CD4-positive, alpha-beta T cell (primary cell): ENCODE measurements at regions not wholly inside any gene's neighbourhood (a gene's known extent, or its start where the extent isn't known, plus 50 kb on each side); places are given as distances from the start of the nearest gene placed in this dataset.

Source experiments
- ATAC-seq: fragments of 200-7000 bp; cut with Tn5 transposase; one replicate; pipeline ENCODE4 v1.10.0; 2022; ENCODE audit warnings: mild to moderate bottlenecking; ENCODE audit not compliant: poor library complexity
- CTCF ChIA-PET: fragments of 350-600 bp; sonication (Branson Sonifier 250); formaldehyde crosslinking; loops from one replicate; lab custom pipeline; 2021; ENCODE audit warnings: antibody characterized with exemption, inconsistent platforms; lab: Charles Lee
- POLR2A ChIA-PET: fragments of 350-600 bp; sonication (Branson Sonifier 250); formaldehyde crosslinking; loops from one replicate; lab custom pipeline; 2021; ENCODE audit warnings: antibody characterized with exemption, inconsistent platforms; lab: Charles Lee
- DNase-seq, 14 experiments: peaks; one replicate each; pipeline ENCODE4 v3.0.0-alpha.2; 2013 to 2020; ENCODE audit warnings: mixed read lengths in 2 of 14
- H3K27ac ChIP-seq, 2 donors: one replicate each; pipeline versions ENCODE4 v1.5.1 to v1.7.0; 2013; ENCODE audit warnings: low read length in 2 of 2, low read depth in 1 of 2, mild to moderate bottlenecking in 1 of 2
- H3K27me3 ChIP-seq, 2 experiments: 1 replicate in 1 of 2; 2 replicates in 1 of 2; pipeline versions ENCODE4 v1.6.1 to v1.7.0; 2013; ENCODE audit warnings: low read length in 2 of 2, control low read depth in 1 of 2, mild to moderate bottlenecking in 1 of 2, moderate library complexity in 1 of 2; ENCODE audit not compliant: insufficient read depth in 2 of 2, control insufficient read depth in 1 of 2
- H3K36me3 ChIP-seq: one replicate; pipeline ENCODE4 v1.6.1; 2013; ENCODE audit warnings: low read length, control low read depth; ENCODE audit not compliant: insufficient read depth
- H3K4me1 ChIP-seq: one replicate; pipeline ENCODE4 v1.6.1; 2013; ENCODE audit warnings: low read length, control low read depth; ENCODE audit not compliant: insufficient read depth
- H3K4me3 ChIP-seq: one replicate; pipeline ENCODE4 v1.5.1; 2013; ENCODE audit warnings: mild to moderate bottlenecking, low read length, moderate library complexity
- H3K9me3 ChIP-seq, 2 experiments: 1 replicate in 1 of 2; 2 replicates in 1 of 2; pipeline versions ENCODE4 v1.6.1 to v1.7.0; 2013; ENCODE audit warnings: low read length in 2 of 2, mild to moderate bottlenecking in 2 of 2, control low read depth in 1 of 2, moderate library complexity in 1 of 2; ENCODE audit not compliant: control insufficient read depth in 1 of 2, insufficient read depth in 1 of 2
- H3K27ac Mint-ChIP-seq: one replicate; pipeline ENCODE4 v1.8.0; 2020; ENCODE audit warnings: mixed read lengths
- H3K27me3 Mint-ChIP-seq: one replicate; pipeline ENCODE4 v1.8.0; 2021; ENCODE audit warnings: mixed read lengths
- H3K36me3 Mint-ChIP-seq: one replicate; pipeline ENCODE4 v1.8.0; 2021; ENCODE audit warnings: low read depth, mixed read lengths
- H3K4me1 Mint-ChIP-seq: one replicate; pipeline ENCODE4 v1.8.0; 2021; ENCODE audit warnings: low read depth, mixed read lengths
- H3K4me3 Mint-ChIP-seq: one replicate; pipeline ENCODE4 v1.8.0; 2020; ENCODE audit warnings: mild to moderate bottlenecking, mixed read lengths
- H3K9me3 Mint-ChIP-seq: one replicate; pipeline ENCODE4 v1.8.0; 2020; ENCODE audit warnings: mixed read lengths
- intact Hi-C, 2 experiments: fragments of 100-400 bp; cut with DNase I in 1 of 2; cut with micrococcal nuclease in 1 of 2; formaldehyde crosslinking; loops; one replicate each; pipeline versions ENCODE4 v1.15.1 to v1.9.0; 2023 to 2025; cut with DNase I, micrococcal nuclease
- TF ChIP-seq, protein P1 (sequence below): fragments of 200-600 bp; IDR thresholded peaks from one replicate; pipeline ENCODE4 v1.8.0; 2022; ENCODE audit warnings: antibody characterized with exemption, mild to moderate bottlenecking

DNA sequence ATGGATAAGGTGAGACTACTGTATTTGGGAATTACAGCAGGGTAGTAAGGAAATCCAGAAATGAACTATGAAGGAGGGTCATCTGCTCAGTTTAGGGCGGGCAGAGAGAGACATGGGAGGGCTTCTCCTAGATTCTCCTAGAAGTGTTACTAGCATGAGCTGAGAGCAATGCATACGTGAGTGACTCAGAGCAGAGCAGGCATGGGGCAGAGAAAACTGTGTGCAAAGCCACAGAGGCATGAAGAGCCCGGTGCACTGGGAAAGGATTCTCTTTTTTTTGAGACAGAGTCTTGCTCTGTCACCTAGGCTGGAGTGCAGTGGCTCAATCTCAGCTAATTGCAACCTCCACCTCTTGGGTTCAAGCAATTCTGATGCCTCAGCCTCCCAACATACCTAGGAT, 116.2 kb downstream of the SOCS6 start:
- Histone ChIP-seq H3K27ac (no peak overlapping the region), H3K4me3 (no peak overlapping the region), H3K9me3 (no peaks in the 10 kb centered on the region), H3K36me3 (no peaks in the 10 kb centered on the region), H3K27me3 (no peaks in the 10 kb centered on the region), H3K4me1 (no peaks in the 10 kb centered on the region)
- DNase-seq (no peak), ATAC-seq (no peak)
- peaks cover 8% of the 10 kb centered on the region for H3K27me3 Mint-ChIP-seq
- TF ChIP-seq, protein P1, sequence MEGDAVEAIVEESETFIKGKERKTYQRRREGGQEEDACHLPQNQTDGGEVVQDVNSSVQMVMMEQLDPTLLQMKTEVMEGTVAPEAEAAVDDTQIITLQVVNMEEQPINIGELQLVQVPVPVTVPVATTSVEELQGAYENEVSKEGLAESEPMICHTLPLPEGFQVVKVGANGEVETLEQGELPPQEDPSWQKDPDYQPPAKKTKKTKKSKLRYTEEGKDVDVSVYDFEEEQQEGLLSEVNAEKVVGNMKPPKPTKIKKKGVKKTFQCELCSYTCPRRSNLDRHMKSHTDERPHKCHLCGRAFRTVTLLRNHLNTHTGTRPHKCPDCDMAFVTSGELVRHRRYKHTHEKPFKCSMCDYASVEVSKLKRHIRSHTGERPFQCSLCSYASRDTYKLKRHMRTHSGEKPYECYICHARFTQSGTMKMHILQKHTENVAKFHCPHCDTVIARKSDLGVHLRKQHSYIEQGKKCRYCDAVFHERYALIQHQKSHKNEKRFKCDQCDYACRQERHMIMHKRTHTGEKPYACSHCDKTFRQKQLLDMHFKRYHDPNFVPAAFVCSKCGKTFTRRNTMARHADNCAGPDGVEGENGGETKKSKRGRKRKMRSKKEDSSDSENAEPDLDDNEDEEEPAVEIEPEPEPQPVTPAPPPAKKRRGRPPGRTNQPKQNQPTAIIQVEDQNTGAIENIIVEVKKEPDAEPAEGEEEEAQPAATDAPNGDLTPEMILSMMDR = no peak
- no peaks in the 10 kb centered on the region for H3K9me3 Mint-ChIP-seq
- ChIA-PET CTCF (no interaction called here), POLR2A (no interaction called here)
- H3K36me3 Mint-ChIP-seq = no peaks in the 10 kb centered on the region
- intact Hi-C loops = no loop called here
- no peak overlapping the region for H3K27ac Mint-ChIP-seq
- no peaks in the 10 kb centered on the region for H3K4me1 Mint-ChIP-seq
- H3K4me3 Mint-ChIP-seq = no peak overlapping the region

DNA sequence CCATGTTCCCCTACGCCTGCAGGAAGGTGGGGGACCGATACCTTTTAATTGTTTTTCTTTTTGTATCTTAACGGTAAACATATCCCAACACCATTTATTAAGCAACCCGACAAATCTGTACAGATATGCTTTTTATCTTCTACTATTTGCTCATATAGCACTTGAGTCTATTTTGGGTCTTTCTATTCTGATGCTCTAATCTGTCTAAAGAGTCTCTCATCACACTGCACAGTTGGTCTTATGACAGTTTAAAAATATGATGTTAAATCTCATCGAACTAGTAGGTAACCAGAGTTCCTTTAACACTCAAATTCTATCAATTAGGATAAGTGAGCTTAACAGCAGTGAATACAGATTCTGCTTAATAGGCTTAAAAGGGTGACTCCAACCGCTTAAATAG, 111.6 kb downstream of the SOCS6 start:
- Histone ChIP-seq H3K27me3 (no peaks in the 10 kb centered on the region), H3K27ac (no peak overlapping the region), H3K9me3 (no peaks in the 10 kb centered on the region), H3K36me3 (no peaks in the 10 kb centered on the region), H3K4me1 (no peaks in the 10 kb centered on the region), H3K4me3 (no peak overlapping the region)
- Mint-ChIP-seq H3K36me3 (no peaks in the 10 kb centered on the region), H3K9me3 (no peaks in the 10 kb centered on the region), H3K4me1 (no peaks in the 10 kb centered on the region), H3K4me3 (no peak overlapping the region), H3K27ac (no peak overlapping the region), H3K27me3 (no peaks in the 10 kb centered on the region)
- ATAC-seq (no peak), DNase-seq (no peak)
- ChIA-PET POLR2A (no interaction called here), CTCF (no interaction called here)
- intact Hi-C loops = no loop called here
- TF ChIP-seq, protein P1 = no peak

DNA sequence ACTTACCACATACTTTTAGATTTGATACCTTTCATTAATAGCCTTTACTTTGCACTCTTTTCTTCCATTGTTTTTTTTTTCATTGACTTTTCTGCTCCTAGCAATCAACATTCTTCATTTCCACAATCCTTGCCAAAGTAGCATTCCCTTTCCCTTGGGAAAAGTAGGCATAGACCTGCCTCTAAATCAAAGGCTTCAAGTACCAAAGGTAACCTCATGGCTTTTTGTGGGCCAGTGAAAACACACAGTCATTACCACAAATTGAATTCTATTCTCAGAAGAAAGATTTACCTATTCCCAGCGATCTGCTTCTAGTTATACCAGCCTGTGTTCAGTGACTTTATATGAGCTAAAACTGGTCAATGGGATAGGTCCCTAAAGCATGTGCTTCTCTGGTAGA, 109.2 kb downstream of the SOCS6 start:
- H3K4me3 Mint-ChIP-seq = no peak overlapping the region
- no peaks in the 10 kb centered on the region for H3K27me3 Mint-ChIP-seq
- Histone ChIP-seq H3K27me3 (no peaks in the 10 kb centered on the region), H3K4me3 (no peak overlapping the region), H3K36me3 (no peaks in the 10 kb centered on the region), H3K4me1 (no peaks in the 10 kb centered on the region), H3K9me3 (no peaks in the 10 kb centered on the region), H3K27ac (no peak overlapping the region)
- TF ChIP-seq, protein P1 = no peak
- ATAC-seq (no peak), DNase-seq (no peak)
- H3K9me3 Mint-ChIP-seq = no peaks in the 10 kb centered on the region
- H3K27ac Mint-ChIP-seq = no peak overlapping the region
- H3K36me3 Mint-ChIP-seq = no peaks in the 10 kb centered on the region
- CTCF ChIA-PET = interaction anchor here (0.7 kb wide), 1 partner anchor 18 kb away, joined by 3 read pairs; no protein-coding TSS in a partner anchor
- H3K4me1 Mint-ChIP-seq = no peaks in the 10 kb centered on the region
- POLR2A ChIA-PET = no interaction called here
- intact Hi-C loops = no loop called here
